ENCODE measurements at regions not wholly inside any gene's neighbourhood (a gene's known extent, or its start where the extent isn't known, plus 50 kb on each side); places are given as distances from the start of the nearest gene placed in this dataset.

GRCh38 chr2:104904889-104905288 lies 51.0 kb downstream of the POU3F3 start:
- DNase-seq, result no peak
- peaks cover 0 to 34% (median 13%) of the 10 kb centered on the region in 3 donors for H3K4me1 ChIP-seq (ENCODE audit: control insufficient read depth in 2 of 3, insufficient read depth in 2 of 3, low read depth in 1 of 3, low read length in 3 of 3)
- H3K9me3 ChIP-seq (ENCODE audit: control insufficient read depth in 2 of 3, insufficient read depth in 1 of 3, low read length in 3 of 3), result no peaks in the 10 kb centered on the region
- no peak for FAIRE-seq
- H3K36me3 ChIP-seq (ENCODE audit: control insufficient read depth in 2 of 3, insufficient read depth in 3 of 3, low read length in 3 of 3), result no peaks in the 10 kb centered on the region
- intact Hi-C loops (cut with DNase I), result no loop called here
- H3K27ac ChIP-seq (ENCODE audit: low read depth in 2 of 2, low read length in 2 of 2), result no peak overlapping the region
- TF ChIP-seq CTCF (IDR thresholded peaks at IDR 0.05; ENCODE audit: borderline replicate concordance, extremely low read depth, insufficient read depth), result no peak
- no peaks in the 10 kb centered on the region for H3K27me3 ChIP-seq (ENCODE audit: control insufficient read depth, insufficient read depth, low read length)
- no peak overlapping the region for H3K9ac ChIP-seq (ENCODE audit: low read length in 3 of 3)
- no peak overlapping the region for H3K4me3 ChIP-seq (ENCODE audit: low read length in 3 of 3)

- DNase-seq, result no peak
- Histone ChIP-seq H3K27ac (ENCODE audit: low read depth in 2 of 2, low read length in 2 of 2) (no peak overlapping the region), H3K9ac (ENCODE audit: low read length in 3 of 3) (no peak overlapping the region), H3K4me3 (ENCODE audit: low read length in 3 of 3) (no peak overlapping the region), H3K36me3 (ENCODE audit: control insufficient read depth in 2 of 3, insufficient read depth in 3 of 3, low read length in 3 of 3) (no peaks in the 10 kb centered on the region), H3K27me3 (ENCODE audit: control insufficient read depth, insufficient read depth, low read length) (no peaks in the 10 kb centered on the region), H3K4me1 (ENCODE audit: control insufficient read depth in 2 of 3, insufficient read depth in 2 of 3, low read depth in 1 of 3, low read length in 3 of 3) (peaks cover 0 to 16% (median 3%) of the 10 kb centered on the region in 3 donors), H3K9me3 (ENCODE audit: control insufficient read depth in 2 of 3, insufficient read depth in 1 of 3, low read length in 3 of 3) (no peaks in the 10 kb centered on the region)
- intact Hi-C loops (cut with DNase I), result no loop called here
- no peak for FAIRE-seq
- no peak for TF ChIP-seq CTCF (IDR thresholded peaks at IDR 0.05; ENCODE audit: borderline replicate concordance, extremely low read depth, insufficient read depth)
These were observed 55.4 kb downstream of the POU3F3 start for GRCh38 chr2:104909317-104909716.

- no peaks in the 10 kb centered on the region for H3K9me3 ChIP-seq (ENCODE audit: control insufficient read depth in 2 of 3, insufficient read depth in 1 of 3, low read length in 3 of 3)
- FAIRE-seq (no peak), DNase-seq (no peak)
- H3K9ac ChIP-seq (ENCODE audit: low read length in 3 of 3), result no peak overlapping the region
- H3K4me3 ChIP-seq (ENCODE audit: low read length in 3 of 3), result no peak overlapping the region
- no peak for TF ChIP-seq CTCF (IDR thresholded peaks at IDR 0.05; ENCODE audit: borderline replicate concordance, extremely low read depth, insufficient read depth)
- H3K27ac ChIP-seq (ENCODE audit: low read depth in 2 of 2, low read length in 2 of 2), result no peak overlapping the region
- H3K4me1 ChIP-seq (ENCODE audit: control insufficient read depth in 2 of 3, insufficient read depth in 2 of 3, low read depth in 1 of 3, low read length in 3 of 3), result peaks cover 0 to 3% (median 0%) of the 10 kb centered on the region in 3 donors
- intact Hi-C loops (cut with DNase I), result no loop called here
- no peaks in the 10 kb centered on the region for H3K27me3 ChIP-seq (ENCODE audit: control insufficient read depth, insufficient read depth, low read length)
- no peaks in the 10 kb centered on the region for H3K36me3 ChIP-seq (ENCODE audit: control insufficient read depth in 2 of 3, insufficient read depth in 3 of 3, low read length in 3 of 3)
These were observed 60.6 kb downstream of the POU3F3 start for GRCh38 chr2:104914509-104914908.

- H3K27me3 ChIP-seq (ENCODE audit: control insufficient read depth, insufficient read depth, low read length), result no peaks in the 10 kb centered on the region
- no peak overlapping the region for H3K27ac ChIP-seq (ENCODE audit: low read depth in 2 of 2, low read length in 2 of 2)
- no peaks in the 10 kb centered on the region for H3K9me3 ChIP-seq (ENCODE audit: control insufficient read depth in 2 of 3, insufficient read depth in 1 of 3, low read length in 3 of 3)
- H3K9ac ChIP-seq (ENCODE audit: low read length in 3 of 3), result no peak overlapping the region
- no peak for TF ChIP-seq CTCF (IDR thresholded peaks at IDR 0.05; ENCODE audit: borderline replicate concordance, extremely low read depth, insufficient read depth)
- DNase-seq, result no peak
- no peaks in the 10 kb centered on the region for H3K36me3 ChIP-seq (ENCODE audit: control insufficient read depth in 2 of 3, insufficient read depth in 3 of 3, low read length in 3 of 3)
- peaks cover 0 to 5% (median 0%) of the 10 kb centered on the region in 3 donors for H3K4me1 ChIP-seq (ENCODE audit: control insufficient read depth in 2 of 3, insufficient read depth in 2 of 3, low read depth in 1 of 3, low read length in 3 of 3)
- no peak overlapping the region for H3K4me3 ChIP-seq (ENCODE audit: low read length in 3 of 3)
- intact Hi-C loops (cut with DNase I), result no loop called here
- no peak for FAIRE-seq
These were observed 61.3 kb downstream of the POU3F3 start for GRCh38 chr2:104915107-104915793.

All from kidney (tissue), 13 donors.